Fibroblast of mammary gland (primary cell): ENCODE measurements at regions not wholly inside any gene's neighbourhood (a gene's known extent, or its start where the extent isn't known, plus 50 kb on each side); places are given as distances from the start of the nearest gene placed in this dataset.

ENCODE experiments used
- DNase-seq: peaks from one replicate; pipeline ENCODE4 v3.0.0-alpha.2; 2010; ENCODE audit warnings: low read depth
- H3K4me3 ChIP-seq: 2 replicates; pipeline ENCODE4 v1.5.1; 2011; ENCODE audit warnings: low read depth, mild to moderate bottlenecking, low read length, moderate library complexity; ENCODE audit not compliant: control insufficient read depth
- TF ChIP-seq, protein P1 (sequence below): conservative IDR thresholded peaks from 2 replicates; pipeline ENCODE4 v1.5.1; 2011; ENCODE audit warnings: low read depth, low read length, inconsistent platforms; ENCODE audit not compliant: control insufficient read depth, insufficient read depth

DNA sequence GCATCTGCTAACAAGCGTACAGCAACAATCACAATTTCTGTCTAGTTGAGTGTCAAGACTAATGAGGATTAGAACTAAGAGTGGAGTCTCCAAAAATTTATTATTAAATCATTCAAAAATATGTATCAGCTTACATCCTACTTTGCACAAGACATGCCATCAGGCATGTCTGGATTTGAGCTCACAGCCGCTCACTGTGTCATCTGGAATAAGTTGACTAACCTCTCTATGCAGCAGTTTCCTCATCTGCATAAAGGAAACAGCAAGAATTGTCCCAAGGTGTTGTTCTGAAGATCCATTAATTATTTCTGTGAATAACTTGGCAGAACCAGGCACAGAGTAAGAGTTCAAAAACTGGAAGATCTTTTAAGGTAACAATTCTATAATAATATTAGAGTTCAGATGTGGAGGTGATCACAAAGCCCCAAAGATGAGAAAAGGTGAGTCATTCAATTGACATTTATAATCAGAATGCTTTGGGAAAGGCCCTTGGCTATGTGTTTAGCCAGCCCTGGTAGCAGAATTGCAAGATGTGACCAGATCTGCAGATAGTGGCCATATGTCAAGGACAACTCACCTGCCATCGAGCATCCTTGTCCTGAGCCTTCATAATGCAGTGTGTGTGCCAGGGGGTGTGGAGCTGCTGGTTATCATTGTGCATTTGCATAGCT is 264.0 kb downstream of the FOXA2 start:
- TF ChIP-seq, protein P1, sequence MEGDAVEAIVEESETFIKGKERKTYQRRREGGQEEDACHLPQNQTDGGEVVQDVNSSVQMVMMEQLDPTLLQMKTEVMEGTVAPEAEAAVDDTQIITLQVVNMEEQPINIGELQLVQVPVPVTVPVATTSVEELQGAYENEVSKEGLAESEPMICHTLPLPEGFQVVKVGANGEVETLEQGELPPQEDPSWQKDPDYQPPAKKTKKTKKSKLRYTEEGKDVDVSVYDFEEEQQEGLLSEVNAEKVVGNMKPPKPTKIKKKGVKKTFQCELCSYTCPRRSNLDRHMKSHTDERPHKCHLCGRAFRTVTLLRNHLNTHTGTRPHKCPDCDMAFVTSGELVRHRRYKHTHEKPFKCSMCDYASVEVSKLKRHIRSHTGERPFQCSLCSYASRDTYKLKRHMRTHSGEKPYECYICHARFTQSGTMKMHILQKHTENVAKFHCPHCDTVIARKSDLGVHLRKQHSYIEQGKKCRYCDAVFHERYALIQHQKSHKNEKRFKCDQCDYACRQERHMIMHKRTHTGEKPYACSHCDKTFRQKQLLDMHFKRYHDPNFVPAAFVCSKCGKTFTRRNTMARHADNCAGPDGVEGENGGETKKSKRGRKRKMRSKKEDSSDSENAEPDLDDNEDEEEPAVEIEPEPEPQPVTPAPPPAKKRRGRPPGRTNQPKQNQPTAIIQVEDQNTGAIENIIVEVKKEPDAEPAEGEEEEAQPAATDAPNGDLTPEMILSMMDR, result no peak
- no peak overlapping the region for H3K4me3 ChIP-seq
- no peak for DNase-seq

GRCh38 chr20:22315771-22316170 is 268.6 kb downstream of the FOXA2 start:
- no peak for DNase-seq
- TF ChIP-seq, protein P1, result no peak
- H3K4me3 ChIP-seq, result no peak overlapping the region

DNA sequence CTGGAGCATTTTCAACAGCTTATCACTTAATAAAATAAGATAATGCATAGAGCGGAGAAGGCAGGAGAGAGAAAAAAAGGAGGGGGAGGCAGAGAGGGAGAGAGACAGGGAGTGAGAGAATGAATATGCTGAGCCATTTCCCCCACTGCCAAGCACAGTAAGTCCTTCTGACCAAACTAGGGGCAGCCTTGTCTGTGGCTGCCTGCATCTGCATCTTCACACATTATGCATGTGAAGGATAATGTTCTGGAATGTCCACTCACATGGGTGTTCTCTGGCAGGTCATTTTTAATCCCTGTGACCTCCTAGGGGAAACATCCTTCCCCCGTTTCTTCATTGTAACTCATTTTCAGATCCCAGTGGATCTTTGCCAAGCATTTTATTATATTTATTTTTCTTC is 269.3 kb downstream of the FOXA2 start:
- H3K4me3 ChIP-seq, result no peak overlapping the region
- TF ChIP-seq, protein P1, result no peak
- DNase-seq, result no peak

GRCh38 chr20:22312744-22313346 is 271.5 kb downstream of the FOXA2 start:
- TF ChIP-seq, protein P1, result peak; percentile 74
- peak; percentile 49 for DNase-seq
- no peak overlapping the region for H3K4me3 ChIP-seq

GRCh38 chr20:22308934-22309333 is 275.4 kb downstream of the FOXA2 start:
- DNase-seq, result no peak
- H3K4me3 ChIP-seq, result no peak overlapping the region
- TF ChIP-seq, protein P1, result no peak

DNA sequence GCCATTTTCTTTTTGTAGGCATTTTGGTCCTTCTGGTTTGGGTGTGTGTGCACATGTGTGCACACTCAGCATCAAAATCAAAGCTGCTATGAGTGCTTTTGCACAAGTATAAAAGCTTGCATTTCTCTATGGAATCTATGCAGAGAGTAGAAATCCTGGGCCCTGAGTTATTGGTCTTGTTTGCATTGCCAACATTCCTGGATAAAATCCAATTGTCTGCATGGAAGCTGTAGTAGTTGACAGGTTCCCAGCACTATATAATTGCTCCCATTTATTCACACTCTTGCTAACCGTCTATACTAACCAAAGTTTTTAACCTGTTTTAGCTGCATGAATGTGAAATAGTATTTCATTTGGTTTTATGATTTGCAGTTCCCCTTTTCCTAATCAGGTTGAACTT is 277.0 kb downstream of the FOXA2 start:
- TF ChIP-seq, protein P1, result no peak
- no peak overlapping the region for H3K4me3 ChIP-seq
- no peak for DNase-seq
